Muscle of leg (tissue), 3 donors: ENCODE measurements at regions not wholly inside any gene's neighbourhood (a gene's known extent, or its start where the extent isn't known, plus 50 kb on each side); places are given as distances from the start of the nearest gene placed in this dataset.

ENCODE experiments used
- DNase-seq: peaks from one replicate; pipeline ENCODE4 v3.0.0; 2013
- H3K27ac ChIP-seq: one replicate; pipeline ENCODE4 v1.5.1; 2013; ENCODE audit warnings: mild to moderate bottlenecking, low read length, control low read depth
- H3K27me3 ChIP-seq: one replicate; pipeline ENCODE4 v1.6.1; 2013; ENCODE audit warnings: low read length; ENCODE audit not compliant: control insufficient read depth, insufficient read depth
- H3K36me3 ChIP-seq: one replicate; pipeline ENCODE4 v1.6.1; 2013; ENCODE audit warnings: low read length; ENCODE audit not compliant: control insufficient read depth, insufficient read depth
- H3K4me1 ChIP-seq: one replicate; pipeline ENCODE4 v1.6.1; 2013; ENCODE audit warnings: low read length; ENCODE audit not compliant: control insufficient read depth, insufficient read depth
- H3K4me3 ChIP-seq: one replicate; pipeline ENCODE4 v1.5.1; 2013; ENCODE audit warnings: low read length, control low read depth
- H3K9me3 ChIP-seq: replicated peaks from 2 replicates; pipeline ENCODE4 v1.6.1; 2013; ENCODE audit warnings: low read depth, low read length; ENCODE audit not compliant: control insufficient read depth
- WGBS: methylation state at CpG from one replicate; pipeline ENCODE4 v1.1.5; 2013; ENCODE audit warnings: missing lambda C conversion rate; ENCODE audit not compliant: insufficient coverage; 5-methylcytosine and 5-hydroxymethylcytosine counted together

DNA sequence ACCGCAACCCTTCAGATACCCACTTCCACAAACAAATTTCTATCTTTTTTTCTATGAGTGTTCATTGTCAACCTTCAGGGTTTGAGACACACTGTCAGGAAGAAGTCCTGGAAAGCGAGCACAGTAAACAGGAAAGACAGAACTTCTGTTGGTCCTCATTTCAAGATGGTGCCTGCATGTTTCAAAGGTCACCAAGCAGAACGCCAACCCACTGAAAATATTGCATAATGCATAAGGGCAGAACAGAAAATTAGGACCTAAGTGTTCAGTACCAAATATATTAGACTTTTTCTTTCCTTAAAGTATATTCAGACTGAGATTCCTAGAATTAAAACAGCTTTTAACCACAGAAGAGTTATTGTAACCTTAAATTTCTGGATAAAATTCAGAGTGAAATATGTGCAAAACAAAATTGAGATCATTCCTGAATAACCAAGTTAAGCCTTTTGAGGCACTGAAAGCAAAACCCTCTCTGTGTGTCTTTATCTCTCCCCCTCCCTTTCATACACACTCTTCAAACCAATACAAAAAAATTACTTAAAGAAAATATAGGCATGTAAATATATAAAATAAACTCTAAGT is 387.8 kb upstream of the THBS1 start:
- no peak overlapping the region for H3K4me3 ChIP-seq
- no peaks in the 10 kb centered on the region for H3K9me3 ChIP-seq
- WGBS, result 88% methylated on average over 2 of the region's 3 CpGs
- H3K27ac ChIP-seq, result no peak overlapping the region
- DNase-seq, result no peak
- H3K4me1 ChIP-seq, result peaks cover 2% of the 10 kb centered on the region
- no peaks in the 10 kb centered on the region for H3K27me3 ChIP-seq
- H3K36me3 ChIP-seq, result no peaks in the 10 kb centered on the region

DNA sequence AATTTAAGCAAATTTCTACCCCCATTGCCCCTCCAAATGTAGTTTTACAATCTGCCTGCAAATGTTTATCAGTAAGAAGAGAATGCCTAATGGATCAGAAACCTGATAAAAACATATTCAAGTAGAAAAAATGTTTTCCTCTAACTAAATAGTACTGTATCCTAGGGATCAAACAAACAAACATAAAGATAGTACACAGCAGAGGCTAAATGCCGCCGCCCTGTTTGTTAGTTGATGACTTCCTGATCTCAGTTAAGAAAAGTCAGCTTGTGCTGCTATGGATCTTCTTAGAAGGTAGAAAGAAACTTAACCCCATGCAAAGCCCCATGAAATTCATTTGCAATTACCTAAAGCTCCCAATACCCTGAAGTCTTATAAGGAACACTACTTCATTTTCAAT is 387.3 kb upstream of the THBS1 start:
- Histone ChIP-seq H3K4me1 (peaks cover 2% of the 10 kb centered on the region), H3K27me3 (no peaks in the 10 kb centered on the region), H3K9me3 (no peaks in the 10 kb centered on the region), H3K27ac (no peak overlapping the region), H3K4me3 (no peak overlapping the region), H3K36me3 (no peaks in the 10 kb centered on the region)
- 50% methylated on average over 2 of the region's 2 CpGs for WGBS
- DNase-seq, result no peak

DNA sequence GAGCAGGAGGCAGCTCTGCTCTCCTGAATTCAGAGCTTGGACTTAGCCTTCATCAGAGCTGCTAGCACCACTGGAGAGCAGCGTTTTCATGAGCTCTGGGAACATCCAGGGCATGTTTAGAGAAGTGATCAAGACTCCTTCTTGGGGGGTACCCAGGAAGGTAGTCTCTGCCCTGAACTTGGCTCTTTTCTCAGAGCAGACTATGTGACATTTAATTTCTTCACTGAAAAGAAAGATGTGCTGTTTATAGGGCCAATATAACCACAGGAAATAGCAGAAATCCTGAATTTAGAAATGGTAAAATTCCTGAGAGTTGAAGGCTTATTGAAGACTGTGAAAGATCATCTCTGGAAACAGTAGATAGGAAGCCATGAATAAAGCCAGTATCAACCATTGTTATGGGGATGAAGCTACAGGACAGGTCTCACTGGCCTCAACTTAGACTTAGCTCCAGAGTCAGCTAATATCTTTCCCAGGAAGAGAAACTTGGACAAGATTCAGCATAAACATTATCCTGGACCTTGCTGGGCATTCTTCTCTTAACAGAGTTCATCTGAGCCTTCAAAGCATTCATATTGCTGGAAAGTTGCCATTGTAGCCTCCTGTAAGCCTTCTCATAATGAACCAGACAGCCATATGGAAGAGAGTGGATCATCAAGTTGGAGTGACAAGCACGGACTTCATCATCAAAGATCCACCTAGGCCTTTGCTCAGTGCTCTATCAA is 386.6 kb upstream of the THBS1 start:
- no CpG with 5 or more reads among the region's 2 CpGs for WGBS
- peaks cover 2% of the 10 kb centered on the region for H3K4me1 ChIP-seq
- H3K4me3 ChIP-seq, result no peak overlapping the region
- H3K36me3 ChIP-seq, result no peaks in the 10 kb centered on the region
- H3K27ac ChIP-seq, result no peak overlapping the region
- H3K9me3 ChIP-seq, result no peaks in the 10 kb centered on the region
- no peaks in the 10 kb centered on the region for H3K27me3 ChIP-seq
- DNase-seq, result no peak

DNA sequence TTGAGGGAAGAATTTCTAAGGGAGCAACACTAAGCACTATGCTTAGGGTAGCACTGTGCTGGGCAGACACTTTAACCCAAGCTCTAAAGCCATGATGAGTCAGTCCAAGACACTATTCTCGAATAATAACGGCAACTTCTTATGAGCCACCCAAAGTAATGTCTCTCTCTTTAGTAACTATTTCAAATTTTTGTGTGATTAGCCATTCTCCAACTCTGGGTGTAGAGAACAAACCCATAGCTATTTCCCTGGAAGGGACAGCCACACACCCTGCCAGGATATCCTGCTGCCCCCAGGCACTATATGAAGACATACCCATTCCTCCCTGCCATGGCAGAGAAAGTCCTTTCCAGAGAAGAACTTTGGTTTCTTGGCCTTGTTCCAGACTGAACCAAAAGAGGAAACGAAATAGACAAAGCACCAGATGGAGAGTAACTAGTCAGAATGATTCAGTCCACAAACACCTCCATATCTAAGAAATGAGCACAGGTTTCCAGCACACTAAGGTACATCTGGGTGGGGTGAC is 384.9 kb upstream of the THBS1 start:
- WGBS, result no CpG with 5 or more reads among the region's 3 CpGs
- Histone ChIP-seq H3K27ac (no peak overlapping the region), H3K4me3 (no peak overlapping the region), H3K36me3 (no peaks in the 10 kb centered on the region), H3K9me3 (no peaks in the 10 kb centered on the region), H3K4me1 (peaks cover 4% of the 10 kb centered on the region), H3K27me3 (no peaks in the 10 kb centered on the region)
- no peak for DNase-seq

DNA sequence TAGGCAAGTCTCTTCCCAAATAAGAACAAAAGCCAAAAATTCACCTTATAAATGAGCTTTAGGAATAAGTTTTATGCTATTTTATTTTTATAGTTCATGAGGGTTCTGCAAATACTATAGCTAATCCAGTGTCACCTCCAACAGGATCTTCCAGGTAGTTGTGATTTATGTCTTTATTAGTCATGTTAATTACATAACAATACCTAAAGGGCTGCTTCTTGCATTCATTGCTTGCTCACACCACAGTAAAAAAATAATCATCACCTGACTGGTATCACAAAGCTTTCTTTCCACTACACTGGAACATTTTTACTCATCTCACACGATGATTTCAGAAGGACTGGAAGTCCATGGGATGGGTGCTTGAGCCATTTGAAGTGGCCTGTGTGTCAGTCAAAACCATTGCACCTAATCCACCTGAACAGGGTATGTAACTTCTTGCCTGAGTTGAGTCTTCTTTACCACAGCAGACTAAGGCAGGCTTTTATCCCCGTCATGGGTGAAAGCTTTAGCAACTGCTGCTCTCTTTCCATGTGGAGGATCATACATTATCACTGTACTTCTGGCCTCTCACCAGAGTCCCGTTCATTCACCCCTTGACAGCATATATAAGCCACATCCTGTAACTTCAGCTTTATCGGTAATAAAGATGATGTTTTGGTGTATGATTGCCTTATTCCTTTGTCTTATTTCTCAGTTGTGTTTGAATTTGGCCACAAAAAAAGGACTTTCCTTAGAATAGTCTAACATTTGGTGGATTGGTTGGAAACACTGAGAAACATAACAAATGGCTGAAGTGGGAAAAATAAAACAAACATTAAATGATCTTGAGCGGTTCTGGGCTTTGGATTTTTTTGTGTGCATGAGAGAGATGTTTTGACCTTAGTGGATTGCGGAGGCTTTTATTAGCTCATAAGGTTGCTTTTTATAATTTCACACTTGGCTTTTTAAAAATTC is 382.6 kb upstream of the THBS1 start:
- Histone ChIP-seq H3K9me3 (no peaks in the 10 kb centered on the region), H3K4me3 (no peak overlapping the region), H3K27ac (peak overlapping the region; percentile 52), H3K4me1 (peaks cover 2% of the 10 kb centered on the region), H3K27me3 (no peaks in the 10 kb centered on the region), H3K36me3 (no peaks in the 10 kb centered on the region)
- DNase-seq, result peak; percentile 79
- WGBS, result no CpG with 5 or more reads among the region's 6 CpGs

DNA sequence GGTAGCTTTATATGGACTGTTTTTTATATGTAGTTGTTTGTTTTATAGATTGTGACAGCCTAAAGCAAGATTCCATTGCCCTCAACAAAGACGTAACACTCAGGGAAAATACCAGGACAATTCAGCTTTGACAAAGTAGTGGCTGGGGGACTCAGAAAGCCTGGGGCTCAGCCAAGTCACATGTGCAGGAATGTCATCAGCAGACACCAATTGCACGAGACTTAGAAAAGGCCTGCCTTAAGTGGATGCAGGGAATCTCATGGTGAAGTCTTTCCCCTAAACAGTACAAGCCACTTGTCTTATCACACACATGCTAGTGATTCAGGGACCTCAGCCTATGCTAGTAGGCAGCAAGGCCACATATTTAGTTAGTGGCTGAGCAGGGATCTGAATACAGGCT is 381.8 kb upstream of the THBS1 start:
- Histone ChIP-seq H3K27ac (peak overlapping the region; percentile 52), H3K4me3 (no peak overlapping the region), H3K36me3 (no peaks in the 10 kb centered on the region), H3K9me3 (no peaks in the 10 kb centered on the region), H3K27me3 (no peaks in the 10 kb centered on the region), H3K4me1 (peaks cover 2% of the 10 kb centered on the region)
- WGBS, result 29% methylated on average over 1 of the region's 2 CpGs
- peak; percentile 69 for DNase-seq

DNA sequence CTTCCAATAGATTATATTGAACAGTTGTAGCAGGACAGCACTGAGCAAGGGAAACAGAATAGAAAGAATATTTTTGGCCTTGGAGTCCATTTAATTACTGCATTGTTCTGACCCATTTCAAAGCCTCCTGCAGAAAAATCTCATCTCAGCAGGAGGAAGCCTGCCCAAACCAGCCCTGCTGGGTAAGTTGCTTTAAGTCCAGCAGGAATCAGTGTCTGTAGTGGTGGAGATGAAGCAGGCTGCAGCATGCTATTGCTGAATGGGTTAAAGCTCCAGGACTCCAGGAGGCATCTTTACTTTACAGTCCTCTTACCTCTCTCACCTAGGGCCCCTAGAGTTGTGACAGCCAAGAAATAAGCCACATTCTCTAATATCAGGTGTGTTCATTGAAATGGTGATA is 380.3 kb upstream of the THBS1 start:
- H3K27ac ChIP-seq, result no peak overlapping the region
- DNase-seq, result no peak
- no peaks in the 10 kb centered on the region for H3K36me3 ChIP-seq
- no peaks in the 10 kb centered on the region for H3K9me3 ChIP-seq
- H3K4me1 ChIP-seq, result peaks cover 2% of the 10 kb centered on the region
- H3K4me3 ChIP-seq, result no peak overlapping the region
- H3K27me3 ChIP-seq, result no peaks in the 10 kb centered on the region

DNA sequence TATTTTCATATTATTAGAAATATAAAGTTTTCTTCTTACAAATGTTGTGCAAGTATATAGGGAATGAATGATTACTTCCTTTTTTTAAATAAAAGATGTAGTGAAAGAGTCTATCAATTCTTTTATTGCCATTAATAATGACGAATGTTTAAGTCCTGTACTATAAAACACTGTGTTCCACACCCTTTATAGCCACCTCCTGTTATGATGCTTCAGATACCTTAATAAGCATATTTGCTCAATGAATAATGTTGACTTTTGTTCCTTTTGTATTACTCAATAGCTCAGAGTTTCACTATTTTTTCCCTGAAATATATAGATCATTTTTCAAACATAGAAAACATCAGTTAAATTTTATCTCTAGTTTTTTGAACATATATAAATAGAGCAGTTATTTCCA is 378.2 kb upstream of the THBS1 start:
- WGBS, result no CpG with 5 or more reads among the region's 1 CpG

DNA sequence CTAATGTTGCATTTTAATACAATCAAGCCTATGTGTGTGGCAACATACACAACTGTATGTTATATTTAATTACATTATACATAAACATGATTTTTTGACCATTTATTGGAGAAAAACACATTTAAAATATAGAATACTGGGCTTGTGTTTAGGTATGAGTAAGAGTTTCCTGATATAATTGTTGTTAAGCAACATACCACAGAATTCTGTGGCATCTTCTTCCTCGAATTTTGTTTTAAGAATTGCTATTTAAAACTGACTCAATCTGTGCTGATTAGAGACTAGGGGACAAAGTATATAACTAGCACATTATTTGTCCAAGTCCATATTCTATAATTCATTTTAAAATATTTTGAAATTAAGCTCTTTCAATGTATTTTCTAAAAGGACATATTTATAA is 376.8 kb upstream of the THBS1 start:
- Histone ChIP-seq H3K4me1 (peaks cover 2% of the 10 kb centered on the region), H3K27me3 (no peaks in the 10 kb centered on the region), H3K36me3 (no peaks in the 10 kb centered on the region), H3K27ac (no peak overlapping the region), H3K9me3 (no peaks in the 10 kb centered on the region), H3K4me3 (no peak overlapping the region)
- DNase-seq, result no peak
- no CpG with 5 or more reads among the region's 1 CpG for WGBS

More for the DNA sequence above, 378.2 kb upstream of the THBS1 start:
- Histone ChIP-seq H3K36me3 (no peaks in the 10 kb centered on the region), H3K4me3 (no peak overlapping the region), H3K27ac (no peak overlapping the region), H3K9me3 (no peaks in the 10 kb centered on the region), H3K4me1 (peaks cover 2% of the 10 kb centered on the region), H3K27me3 (no peaks in the 10 kb centered on the region)
- DNase-seq, result no peak

DNA sequence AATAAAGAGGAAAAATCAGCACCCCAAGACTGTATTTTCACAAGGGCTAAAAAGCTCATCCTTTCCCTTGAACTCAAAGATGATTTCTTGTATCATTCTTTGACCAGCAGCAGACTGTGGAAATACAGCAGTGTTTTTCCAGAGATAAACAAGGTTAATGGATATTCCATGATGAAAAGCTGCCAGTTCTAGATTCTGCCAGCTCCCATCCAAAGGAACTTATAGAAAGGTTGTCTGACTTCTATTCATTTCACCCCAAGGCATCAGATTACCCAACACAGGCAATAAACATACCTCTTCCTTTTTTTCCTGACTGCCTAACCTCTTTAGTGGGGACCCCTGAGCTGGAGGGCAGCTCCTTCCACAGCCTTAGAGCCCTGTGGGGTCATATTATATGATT is 375.8 kb upstream of the THBS1 start:
- no peak overlapping the region for H3K27ac ChIP-seq
- H3K4me3 ChIP-seq, result no peak overlapping the region
- no peaks in the 10 kb centered on the region for H3K9me3 ChIP-seq
- no peak for DNase-seq
- no peaks in the 10 kb centered on the region for H3K27me3 ChIP-seq
- H3K36me3 ChIP-seq, result no peaks in the 10 kb centered on the region
- no peaks in the 10 kb centered on the region for H3K4me1 ChIP-seq
